ENCODE measurements at regions not wholly inside any gene's neighbourhood (a gene's known extent, or its start where the extent isn't known, plus 50 kb on each side); places are given as distances from the start of the nearest gene placed in this dataset.

GRCh38 chrX:38890326-38890725 is 89.1 kb downstream of the MID1IP1 start:
- DNase-seq, result no peak

GRCh38 chrX:38890963-38891362 is 89.7 kb downstream of the MID1IP1 start:
- DNase-seq, result no peak

- DNase-seq, result no peak
Measured at GRCh38 chrX:38891641-38892413, 90.6 kb downstream of the MID1IP1 start.

GRCh38 chrX:38893441-38893840 is 92.2 kb downstream of the MID1IP1 start:
- no peak for DNase-seq

GRCh38 chrX:38895775-38896174 is 94.5 kb downstream of the MID1IP1 start:
- no peak for DNase-seq

GRCh38 chrX:38896724-38897298 is 95.6 kb downstream of the MID1IP1 start:
- DNase-seq, result no peak

- DNase-seq, result no peak
Measured at GRCh38 chrX:38898261-38898660, 97.0 kb downstream of the MID1IP1 start.

- DNase-seq, result no peak
Measured at GRCh38 chrX:38899650-38900049, 98.4 kb downstream of the MID1IP1 start.

GRCh38 chrX:38900719-38901118 is 99.5 kb downstream of the MID1IP1 start:
- no peak for DNase-seq

GRCh38 chrX:38902972-38903492 is 101.8 kb downstream of the MID1IP1 start:
- no peak for DNase-seq

GRCh38 chrX:38916801-38917200 is 115.5 kb downstream of the MID1IP1 start:
- DNase-seq, result no peak

- DNase-seq, result no peak
Measured at GRCh38 chrX:38917954-38918353, 116.7 kb downstream of the MID1IP1 start.

GRCh38 chrX:38919202-38919601 is 117.9 kb downstream of the MID1IP1 start:
- DNase-seq, result no peak

GRCh38 chrX:38919853-38920528 is 118.7 kb downstream of the MID1IP1 start:
- no peak for DNase-seq

GRCh38 chrX:38923451-38923969 is 122.3 kb downstream of the MID1IP1 start:
- no peak for DNase-seq

GRCh38 chrX:38927592-38927991 is 126.3 kb downstream of the MID1IP1 start:
- no peak for DNase-seq

GRCh38 chrX:38929966-38930421 is 128.7 kb downstream of the MID1IP1 start:
- no peak for DNase-seq

GRCh38 chrX:38930474-38930873 is 129.2 kb downstream of the MID1IP1 start:
- no peak for DNase-seq

- DNase-seq, result no peak
Measured at GRCh38 chrX:38935561-38935960, 134.3 kb downstream of the MID1IP1 start.

- no peak for DNase-seq
Measured at GRCh38 chrX:38937400-38937799, 136.1 kb downstream of the MID1IP1 start.

- DNase-seq, result no peak
Measured at GRCh38 chrX:38937926-38938325, 136.7 kb downstream of the MID1IP1 start.

- no peak for DNase-seq
Measured at GRCh38 chrX:38939067-38939466, 137.8 kb downstream of the MID1IP1 start.

- DNase-seq, result no peak
Measured at GRCh38 chrX:38940547-38940946, 139.3 kb downstream of the MID1IP1 start.

GRCh38 chrX:38941675-38942074 is 140.4 kb downstream of the MID1IP1 start:
- no peak for DNase-seq

Data from KG1 (cell line).